ENCODE measurements at regions not wholly inside any gene's neighbourhood (a gene's known extent, or its start where the extent isn't known, plus 50 kb on each side); places are given as distances from the start of the nearest gene placed in this dataset.

- TF ChIP-seq CTCF (IDR thresholded peaks at IDR 0.05; ENCODE audit: unreplicated experiment), result no peak
- Mint-ChIP-seq H3K4me1 (ENCODE audit: unreplicated experiment) (peaks cover 11% of the 10 kb centered on the region), H3K9me3 (ENCODE audit: unreplicated experiment) (no peaks in the 10 kb centered on the region), H3K36me3 (ENCODE audit: low read depth, unreplicated experiment) (no peaks in the 10 kb centered on the region), H3K27me3 (ENCODE audit: unreplicated experiment) (no peaks in the 10 kb centered on the region), H3K27ac (ENCODE audit: unreplicated experiment) (no peak overlapping the region), H3K4me3 (ENCODE audit: unreplicated experiment) (no peak overlapping the region)
- no peak for DNase-seq (ENCODE audit: low spot score)
Observed at GRCh38 chr2:56450772-56451171, 267.0 kb downstream of the CCDC85A start.

GRCh38 chr2:56455642-56456041 lies 271.9 kb downstream of the CCDC85A start:
- H3K27me3 Mint-ChIP-seq (ENCODE audit: unreplicated experiment), result no peaks in the 10 kb centered on the region
- no peak for DNase-seq (ENCODE audit: low spot score)
- no peaks in the 10 kb centered on the region for H3K9me3 Mint-ChIP-seq (ENCODE audit: unreplicated experiment)
- no peak overlapping the region for H3K4me3 Mint-ChIP-seq (ENCODE audit: unreplicated experiment)
- no peak for TF ChIP-seq CTCF (IDR thresholded peaks at IDR 0.05; ENCODE audit: unreplicated experiment)
- H3K4me1 Mint-ChIP-seq (ENCODE audit: unreplicated experiment), result no peaks in the 10 kb centered on the region
- H3K27ac Mint-ChIP-seq (ENCODE audit: unreplicated experiment), result no peak overlapping the region
- H3K36me3 Mint-ChIP-seq (ENCODE audit: low read depth, unreplicated experiment), result no peaks in the 10 kb centered on the region

DNA sequence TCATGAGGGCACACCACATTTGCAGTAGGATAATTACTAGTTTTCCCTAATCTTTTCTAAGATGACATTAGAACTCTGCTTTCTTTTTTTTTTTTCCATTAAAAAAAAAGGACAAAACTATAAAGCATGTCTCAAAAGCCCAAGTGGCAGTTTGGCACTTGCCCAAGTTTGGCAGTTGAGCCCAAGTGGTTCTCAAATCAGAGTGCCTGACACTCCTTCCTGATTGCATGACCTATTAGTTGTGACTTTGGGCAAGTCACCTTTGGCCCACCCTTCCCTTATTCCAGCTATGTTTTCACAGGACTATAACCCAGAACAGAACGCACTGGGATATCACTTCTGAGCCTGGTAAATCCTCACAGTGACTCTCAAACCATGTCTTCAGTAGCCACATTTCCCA lies 273.0 kb downstream of the CCDC85A start:
- H3K27me3 Mint-ChIP-seq (ENCODE audit: unreplicated experiment), result no peaks in the 10 kb centered on the region
- H3K4me1 Mint-ChIP-seq (ENCODE audit: unreplicated experiment), result no peaks in the 10 kb centered on the region
- H3K36me3 Mint-ChIP-seq (ENCODE audit: low read depth, unreplicated experiment), result no peaks in the 10 kb centered on the region
- H3K9me3 Mint-ChIP-seq (ENCODE audit: unreplicated experiment), result no peaks in the 10 kb centered on the region
- no peak for DNase-seq (ENCODE audit: low spot score)
- TF ChIP-seq CTCF (IDR thresholded peaks at IDR 0.05; ENCODE audit: unreplicated experiment), result no peak
- H3K4me3 Mint-ChIP-seq (ENCODE audit: unreplicated experiment), result no peak overlapping the region
- H3K27ac Mint-ChIP-seq (ENCODE audit: unreplicated experiment), result no peak overlapping the region

DNA sequence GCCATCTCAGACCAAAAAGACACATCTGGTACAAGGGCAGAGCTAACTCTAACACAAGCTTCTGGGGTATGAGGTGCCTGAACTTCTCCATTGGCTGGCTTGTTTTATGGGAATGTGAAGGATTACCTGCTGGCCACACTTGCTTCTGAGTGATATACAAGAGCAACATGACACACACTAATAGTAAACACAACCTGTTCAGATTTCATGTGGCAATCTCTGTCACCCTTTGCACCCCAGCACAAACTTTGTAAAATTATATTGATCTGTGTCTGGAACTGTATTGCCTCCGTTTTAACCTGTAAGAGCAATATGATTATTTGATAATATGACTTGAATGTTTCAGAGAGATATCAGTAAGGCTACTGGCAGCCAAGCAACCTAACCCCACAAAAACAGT lies 276.7 kb downstream of the CCDC85A start:
- H3K27me3 Mint-ChIP-seq (ENCODE audit: unreplicated experiment), result no peaks in the 10 kb centered on the region
- H3K27ac Mint-ChIP-seq (ENCODE audit: unreplicated experiment), result no peak overlapping the region
- no peaks in the 10 kb centered on the region for H3K9me3 Mint-ChIP-seq (ENCODE audit: unreplicated experiment)
- no peaks in the 10 kb centered on the region for H3K36me3 Mint-ChIP-seq (ENCODE audit: low read depth, unreplicated experiment)
- no peak for DNase-seq (ENCODE audit: low spot score)
- no peaks in the 10 kb centered on the region for H3K4me1 Mint-ChIP-seq (ENCODE audit: unreplicated experiment)
- no peak for TF ChIP-seq CTCF (IDR thresholded peaks at IDR 0.05; ENCODE audit: unreplicated experiment)
- no peak overlapping the region for H3K4me3 Mint-ChIP-seq (ENCODE audit: unreplicated experiment)

DNA sequence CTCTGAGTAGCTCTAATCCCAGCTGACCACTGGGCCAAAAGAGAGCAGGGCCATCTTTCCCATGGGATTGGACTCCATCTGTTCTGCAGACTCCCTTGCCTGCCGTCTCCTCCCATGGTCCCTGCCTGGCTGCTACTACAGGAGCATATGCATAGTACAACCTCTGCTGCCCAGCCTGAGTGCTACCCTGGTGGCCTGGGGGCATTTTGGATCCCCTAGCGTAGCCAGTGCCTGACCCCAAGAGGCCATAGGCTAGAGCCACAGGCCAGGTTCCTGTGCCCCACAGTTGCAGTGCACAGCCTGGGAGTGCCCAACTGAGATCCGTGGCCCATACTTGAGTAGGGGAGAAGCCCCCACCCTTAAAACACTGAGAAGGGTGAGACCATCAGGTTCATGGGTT lies 280.3 kb downstream of the CCDC85A start:
- TF ChIP-seq CTCF (IDR thresholded peaks at IDR 0.05; ENCODE audit: unreplicated experiment), result no peak
- H3K4me1 Mint-ChIP-seq (ENCODE audit: unreplicated experiment), result no peaks in the 10 kb centered on the region

More for the DNA sequence above, 280.3 kb downstream of the CCDC85A start:
- Mint-ChIP-seq H3K27me3 (ENCODE audit: unreplicated experiment) (no peaks in the 10 kb centered on the region), H3K9me3 (ENCODE audit: unreplicated experiment) (no peaks in the 10 kb centered on the region), H3K27ac (ENCODE audit: unreplicated experiment) (no peak overlapping the region), H3K4me3 (ENCODE audit: unreplicated experiment) (no peak overlapping the region), H3K36me3 (ENCODE audit: low read depth, unreplicated experiment) (no peaks in the 10 kb centered on the region)
- DNase-seq (ENCODE audit: low spot score), result no peak
